A673 (cell line): ENCODE measurements at regions not wholly inside any gene's neighbourhood (a gene's known extent, or its start where the extent isn't known, plus 50 kb on each side); places are given as distances from the start of the nearest gene placed in this dataset.

ENCODE experiments used
- BruUV-seq: library from RNA; stranded (reverse); fragments of 400-500 nt; replicated peaks from 2 replicates; lab custom pipeline; 2021; lab: Mats Ljungman, UMichigan
- CTCF ChIA-PET: fragments of 300-600 bp; sonication (Branson Sonifier 250); formaldehyde crosslinking; loops from one replicate; lab custom pipeline; 2022; ENCODE audit warnings: antibody characterized with exemption; lab: Charles Lee
- POLR2A ChIA-PET: fragments of 300-600 bp; sonication (Branson Sonifier 250); formaldehyde crosslinking; loops from one replicate; lab custom pipeline; 2022; ENCODE audit warnings: antibody characterized with exemption; ENCODE audit not compliant: low non-redundant PET; lab: Charles Lee
- DNase-seq: peaks from one replicate; pipeline ENCODE4 v3.0.0-alpha.2; 2015; ENCODE audit warnings: low spot score
- H3K27ac ChIP-seq: fragments of 200-600 bp; sonication (generic); 2 replicates; pipeline ENCODE4 v1.5.1; 2016; ENCODE audit warnings: mixed run types, low read depth, mild to moderate bottlenecking, mixed read lengths, antibody characterized with exemption, low read length; ENCODE audit not compliant: poor library complexity, severe bottlenecking
- H3K27me3 ChIP-seq: fragments of 200-600 bp; sonication (generic); replicated peaks from 2 replicates; pipeline ENCODE4 v1.6.1; 2017; ENCODE audit warnings: mixed run types, low read depth, mild to moderate bottlenecking, mixed read lengths, antibody characterized with exemption, low read length; ENCODE audit not compliant: insufficient read depth, poor library complexity
- H3K36me3 ChIP-seq: fragments of 200-600 bp; sonication (generic); 2 replicates; pipeline ENCODE4 v1.6.1; 2016; ENCODE audit warnings: mixed run types, mild to moderate bottlenecking, mixed read lengths, antibody characterized with exemption, low read length; ENCODE audit not compliant: insufficient read depth, poor library complexity, severe bottlenecking
- H3K4me1 ChIP-seq: fragments of 200-600 bp; sonication (generic); 2 replicates; pipeline ENCODE4 v1.6.1; 2017; ENCODE audit warnings: mixed run types, mild to moderate bottlenecking, mixed read lengths, antibody characterized with exemption, low read length; ENCODE audit not compliant: insufficient read depth, poor library complexity, severe bottlenecking
- H3K4me3 ChIP-seq: fragments of 200-600 bp; sonication (generic); 2 replicates; pipeline ENCODE4 v1.5.1; 2016; ENCODE audit warnings: low read depth, mixed run types, mild to moderate bottlenecking, mixed read lengths, low read length; ENCODE audit not compliant: poor library complexity, severe bottlenecking
- H3K9me3 ChIP-seq: fragments of 200-600 bp; sonication (generic); 2 replicates; pipeline ENCODE4 v1.6.1; 2016; ENCODE audit warnings: mixed run types, low read depth, mild to moderate bottlenecking, mixed read lengths, antibody characterized with exemption, low read length; ENCODE audit not compliant: poor library complexity, severe bottlenecking
- CTCF ChIP-seq: fragments of 300-800, 200-600 bp; sonication (generic); conservative IDR thresholded peaks from 2 replicates; pipeline ENCODE4 v1.5.1; 2017; ENCODE audit warnings: low read depth, mild to moderate bottlenecking, antibody characterized with exemption, low read length, moderate library complexity, mixed read lengths
- EZH2 ChIP-seq: fragments of 200-600 bp; sonication (generic); IDR thresholded peaks from 2 replicates; pipeline ENCODE4 v1.6.1; 2017; ENCODE audit warnings: borderline replicate concordance, low read depth, mild to moderate bottlenecking, mixed read lengths, antibody characterized with exemption, low read length; ENCODE audit not compliant: poor library complexity, severe bottlenecking
- intact Hi-C: fragments of 100-400 bp; cut with micrococcal nuclease; formaldehyde crosslinking; loops from one replicate; pipeline ENCODE4 v1.10.0; 2022; ENCODE audit not compliant: unreplicated experiment

GRCh38 chr9:103928442-103928841 lies 165.7 kb upstream of the SMC2 start:
- intact Hi-C loops = no loop called here
- Histone ChIP-seq H3K4me1 (no peaks in the 10 kb centered on the region), H3K36me3 (no peaks in the 10 kb centered on the region), H3K9me3 (no peaks in the 10 kb centered on the region), H3K4me3 (no peak overlapping the region), H3K27ac (no peak overlapping the region), H3K27me3 (no peaks in the 10 kb centered on the region)
- DNase-seq = no peak
- TF ChIP-seq EZH2 (no peak), CTCF (no peak)
- ChIA-PET POLR2A (no interaction called here), CTCF (no interaction called here)
- no TSS peak for BruUV-seq

- no peaks in the 10 kb centered on the region for H3K27me3 ChIP-seq
- no peaks in the 10 kb centered on the region for H3K9me3 ChIP-seq
- TF ChIP-seq EZH2 (no peak), CTCF (no peak)
- no peak for DNase-seq
- BruUV-seq = no TSS peak
- no peak overlapping the region for H3K27ac ChIP-seq
- H3K4me1 ChIP-seq = no peaks in the 10 kb centered on the region
- H3K36me3 ChIP-seq = no peaks in the 10 kb centered on the region
- H3K4me3 ChIP-seq = no peak overlapping the region
- intact Hi-C loops = no loop called here
- CTCF ChIA-PET = no interaction called here
- POLR2A ChIA-PET = no interaction called here
Measured at GRCh38 chr9:103941104-103941503, 153.0 kb upstream of the SMC2 start.

GRCh38 chr9:103942200-103942599 lies 151.9 kb upstream of the SMC2 start:
- no peak for TF ChIP-seq EZH2
- no peak for TF ChIP-seq CTCF
- BruUV-seq = no TSS peak
- Histone ChIP-seq H3K9me3 (no peaks in the 10 kb centered on the region), H3K4me3 (no peak overlapping the region), H3K27me3 (no peaks in the 10 kb centered on the region), H3K4me1 (no peaks in the 10 kb centered on the region), H3K27ac (no peak overlapping the region), H3K36me3 (no peaks in the 10 kb centered on the region)
- ChIA-PET POLR2A (no interaction called here), CTCF (no interaction called here)
- intact Hi-C loops = no loop called here
- no peak for DNase-seq
